ENCODE measurements at regions not wholly inside any gene's neighbourhood (a gene's known extent, or its start where the extent isn't known, plus 50 kb on each side); places are given as distances from the start of the nearest gene placed in this dataset.

- TF ChIP-seq CTCF (IDR thresholded peaks at IDR 0.05; ENCODE audit: low read depth, low read length, poor library complexity, severe bottlenecking) (no peak), EZH2phosphoT487 (IDR thresholded peaks at IDR 0.05; ENCODE audit: borderline replicate concordance, low read length) (no peak)
Observed at GRCh38 chr13:64266024-64266423, 2850.4 kb upstream of the PCDH20 start.
